Left renal cortex interstitium (tissue), 4 donors: ENCODE measurements at regions not wholly inside any gene's neighbourhood (a gene's known extent, or its start where the extent isn't known, plus 50 kb on each side); places are given as distances from the start of the nearest gene placed in this dataset.

ENCODE experiments used
- DNase-seq, 4 donors: peaks; one replicate each; pipeline ENCODE4 v3.0.0-alpha.2; 2013; ENCODE audit warnings: low read depth in 4 of 4, low spot score in 2 of 4, missing footprints in 1 of 4

GRCh38 chr1:30345491-30346130, 377.8 kb downstream of the MATN1 start:
- DNase-seq, result no peak

DNA sequence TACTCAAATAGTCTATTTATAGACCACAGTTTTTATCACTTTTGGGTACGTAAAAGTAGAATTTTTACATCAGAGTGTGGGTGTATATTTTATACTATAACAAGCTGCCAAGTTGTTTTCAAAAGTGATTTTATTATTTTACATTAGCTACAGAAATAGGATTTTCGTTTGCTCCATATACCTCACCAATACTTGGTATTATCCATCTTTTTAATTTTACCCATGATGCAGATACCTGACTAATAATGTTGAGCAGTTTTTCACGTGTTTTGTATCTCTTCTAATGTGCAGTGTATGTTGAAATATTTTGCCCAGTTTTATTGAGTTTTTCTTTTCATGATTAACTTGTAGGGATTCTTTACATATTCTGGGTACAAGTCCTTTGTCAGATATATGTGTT, 379.8 kb downstream of the MATN1 start:
- DNase-seq, result no peak

DNA sequence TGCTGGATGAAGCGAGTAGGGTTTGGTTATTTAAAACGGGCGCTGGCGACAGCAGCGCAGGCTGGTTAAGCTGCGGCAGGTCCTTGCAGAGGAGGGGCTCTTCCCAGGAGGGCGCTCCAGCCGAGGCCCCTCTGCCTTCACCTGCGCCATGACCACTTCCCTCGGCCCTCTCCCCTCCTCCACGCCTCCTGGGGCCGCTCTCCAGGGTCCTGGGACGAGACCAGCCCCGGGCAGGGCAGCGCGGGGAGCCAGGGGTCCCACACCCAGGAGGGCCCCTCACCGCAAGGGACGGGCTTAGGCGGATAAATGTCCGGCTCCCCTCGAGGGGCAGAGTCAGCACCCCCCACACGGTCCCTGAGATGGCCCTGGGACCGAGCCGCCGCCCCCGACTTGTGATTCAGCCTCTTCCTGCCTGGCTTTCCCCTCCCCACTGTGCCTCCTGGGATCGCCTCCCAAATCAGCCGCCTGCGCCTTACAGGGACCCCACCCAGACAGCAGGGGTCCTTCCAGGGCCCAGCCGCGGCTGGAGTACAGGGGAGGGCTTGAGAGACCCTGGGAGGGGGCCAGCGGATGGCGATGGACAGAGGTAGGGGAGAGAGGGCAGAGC, 380.7 kb downstream of the MATN1 start:
- no peak for DNase-seq

GRCh38 chr1:30340934-30341333, 382.5 kb downstream of the MATN1 start:
- no peak for DNase-seq

GRCh38 chr1:30339866-30340265, 383.5 kb downstream of the MATN1 start:
- DNase-seq, result no peak

DNA sequence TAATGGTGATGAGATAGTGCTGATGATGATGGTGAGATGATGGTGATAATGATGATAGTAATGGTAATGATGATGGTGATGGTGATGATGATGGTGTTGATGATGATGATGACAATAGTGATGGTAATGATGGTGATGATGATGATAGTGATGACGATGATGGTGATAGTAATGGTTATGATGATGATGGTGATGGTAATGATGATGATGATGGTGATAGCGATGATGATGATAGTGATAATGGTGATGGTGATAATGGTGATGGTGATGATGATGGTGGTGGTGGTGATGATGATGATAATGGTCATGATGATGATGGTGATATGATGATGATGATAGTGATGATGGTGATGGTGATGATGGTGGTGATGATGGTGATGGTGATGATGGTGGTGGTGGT, 384.6 kb downstream of the MATN1 start:
- no peak for DNase-seq

DNA sequence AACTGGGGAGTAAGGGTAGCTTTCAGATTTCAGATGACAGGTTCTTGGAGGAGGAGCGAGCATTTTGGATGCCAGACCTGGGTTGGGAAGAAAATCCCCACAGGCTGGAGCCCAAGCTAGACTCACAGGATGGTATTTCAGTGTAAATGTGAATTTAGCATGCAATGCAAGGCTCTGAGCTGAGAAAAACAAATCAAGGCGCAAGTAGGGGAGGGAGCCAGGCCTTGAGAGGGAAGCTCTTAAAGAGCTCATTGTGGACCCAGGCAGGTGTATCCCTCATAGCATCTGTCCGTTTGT, 386.1 kb downstream of the MATN1 start:
- DNase-seq, result no peak

GRCh38 chr1:30336550-30337323, 386.6 kb downstream of the MATN1 start:
- no peak for DNase-seq

DNA sequence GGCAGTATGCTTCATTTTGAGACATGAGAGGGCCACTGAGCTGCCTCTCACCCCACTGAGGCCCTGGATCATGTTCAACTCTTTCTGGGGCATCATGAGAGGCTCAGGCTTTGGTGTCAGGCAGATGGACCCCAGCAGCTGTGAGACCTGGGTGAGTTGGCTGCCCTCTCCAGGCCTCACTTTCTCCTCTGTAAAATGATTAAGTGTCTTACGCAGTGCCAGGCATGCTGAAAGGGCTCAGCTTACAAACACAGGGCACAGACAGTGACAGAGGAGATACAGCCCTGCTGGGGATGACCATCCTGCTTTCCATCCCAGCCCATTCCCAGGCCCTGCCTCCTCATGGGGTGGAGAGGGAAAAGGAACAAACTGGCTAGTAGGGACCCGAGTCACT, 387.4 kb downstream of the MATN1 start:
- no peak for DNase-seq

DNA sequence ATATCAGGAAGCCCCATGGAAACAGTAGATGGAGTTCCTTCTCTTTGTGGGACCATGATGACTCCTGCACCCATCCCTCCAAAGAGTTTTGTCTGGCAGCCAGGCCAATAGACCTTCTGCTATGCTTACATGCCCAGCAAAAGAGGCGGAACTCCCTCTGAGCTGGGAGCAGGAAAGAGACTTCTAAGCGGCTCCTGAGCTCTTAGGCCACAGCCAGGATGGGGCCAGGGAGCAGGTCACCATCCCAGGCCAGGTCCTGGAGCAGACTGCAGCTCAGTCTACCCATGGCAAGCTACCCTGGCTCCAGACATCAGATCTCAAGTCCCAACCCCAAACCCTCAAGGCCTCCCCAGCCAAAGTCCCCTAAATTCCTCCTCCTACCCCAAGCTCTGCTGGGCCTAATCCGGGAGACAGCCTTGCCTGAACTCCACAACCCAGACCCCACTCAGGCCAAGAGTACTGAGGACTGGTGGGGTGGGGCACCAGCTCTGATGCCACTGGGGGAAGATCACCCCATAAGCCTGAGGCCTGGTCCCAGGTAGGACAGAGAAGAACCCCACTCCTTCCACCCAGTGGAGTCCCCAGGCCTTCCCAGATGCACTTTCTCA, 387.9 kb downstream of the MATN1 start:
- no peak for DNase-seq

DNA sequence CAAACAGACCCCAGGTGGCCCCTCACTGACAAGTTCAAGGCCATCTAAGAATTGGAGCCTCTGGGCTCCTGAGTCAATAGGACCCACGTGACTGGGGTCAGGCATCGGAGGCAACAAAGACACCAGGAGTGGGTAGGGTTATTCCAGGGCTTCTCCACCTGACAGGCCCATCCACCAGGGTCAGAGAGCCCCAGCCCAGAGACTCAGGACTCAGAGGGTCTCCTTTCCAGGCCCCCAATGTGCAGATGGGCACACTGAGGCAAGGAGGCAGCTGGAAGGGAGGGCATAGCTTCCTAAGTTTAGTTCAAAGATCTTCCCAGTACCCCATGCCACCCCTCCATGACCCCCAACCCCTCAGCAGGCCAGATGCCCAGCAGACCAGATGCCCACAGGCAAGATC, 388.6 kb downstream of the MATN1 start:
- no peak for DNase-seq

GRCh38 chr1:30332116-30333094, 391.0 kb downstream of the MATN1 start:
- no peak for DNase-seq

DNA sequence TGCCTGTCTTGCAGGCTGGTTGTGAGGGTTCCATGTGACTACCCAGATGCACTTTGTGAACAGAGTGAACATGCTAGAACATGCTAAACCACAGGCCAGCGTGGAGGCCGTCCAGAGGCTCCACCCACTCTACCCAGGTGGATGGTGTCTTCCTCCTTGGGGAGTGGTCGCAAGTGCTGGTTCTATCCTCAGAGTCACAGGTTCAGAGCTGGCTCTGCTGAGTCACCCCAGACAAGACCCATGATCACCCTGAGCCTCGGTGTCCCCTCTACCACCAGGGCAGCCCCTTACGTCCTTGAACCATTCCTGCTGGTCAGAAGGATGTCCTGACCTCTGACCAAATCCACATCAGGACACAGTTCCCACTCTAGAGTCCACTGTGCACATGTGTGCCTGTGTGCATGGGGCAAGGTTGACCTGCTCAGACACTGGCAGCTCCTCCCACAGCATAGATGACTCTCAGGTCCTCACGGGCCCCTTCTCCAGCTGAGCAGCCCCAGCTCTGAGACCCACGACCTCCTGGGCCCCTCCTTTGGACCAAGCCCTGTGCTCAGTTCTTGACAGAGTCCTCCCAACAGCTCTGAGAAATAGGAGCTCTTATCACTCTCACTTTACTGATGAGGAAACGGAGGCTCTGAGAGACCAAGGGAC, 391.8 kb downstream of the MATN1 start:
- no peak for DNase-seq

DNA sequence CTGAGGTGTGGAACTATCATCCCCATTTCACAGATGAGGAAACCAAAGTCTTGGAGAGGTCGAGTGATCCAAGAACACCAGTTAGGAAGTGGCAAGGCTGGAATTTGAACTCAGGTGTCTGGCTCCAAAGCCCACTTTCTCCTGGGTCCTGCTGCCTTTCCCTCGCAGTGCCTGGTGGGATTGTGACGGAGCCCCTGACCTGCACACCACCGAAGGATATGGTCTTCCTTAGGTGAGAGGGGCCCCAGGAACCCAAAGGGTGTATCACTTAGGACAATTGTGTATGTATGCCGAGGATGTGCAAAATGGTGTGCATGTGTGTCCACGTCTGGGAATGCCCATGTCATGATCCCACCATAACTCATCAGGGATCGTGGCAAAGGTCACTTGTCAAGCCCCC, 392.7 kb downstream of the MATN1 start:
- no peak for DNase-seq

- no peak for DNase-seq
Measured at GRCh38 chr1:30329802-30330557, 393.4 kb downstream of the MATN1 start.

DNA sequence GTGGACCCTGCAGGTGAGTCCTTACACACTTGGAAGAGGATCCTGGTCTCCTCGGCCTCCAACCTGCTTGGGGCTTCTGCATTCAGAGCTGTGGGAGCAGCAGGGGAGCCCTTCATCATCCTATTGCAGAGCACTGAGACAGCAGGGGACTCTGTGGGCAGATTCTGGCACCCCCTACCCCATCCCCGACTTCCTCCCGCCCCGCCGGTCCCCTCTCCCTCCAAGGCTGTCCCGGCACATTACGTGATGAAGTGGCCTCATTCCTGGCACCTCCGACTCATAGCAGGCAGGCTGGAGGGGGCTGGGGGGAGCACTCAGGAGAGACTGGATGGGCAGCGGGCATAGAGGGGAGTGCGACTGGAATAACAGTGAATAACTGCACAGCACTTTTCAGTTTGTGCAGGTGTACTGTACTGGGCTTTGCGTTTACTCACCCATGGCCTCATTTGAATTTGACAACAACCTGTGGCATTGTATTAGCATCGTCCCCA, 394.1 kb downstream of the MATN1 start:
- no peak for DNase-seq

DNA sequence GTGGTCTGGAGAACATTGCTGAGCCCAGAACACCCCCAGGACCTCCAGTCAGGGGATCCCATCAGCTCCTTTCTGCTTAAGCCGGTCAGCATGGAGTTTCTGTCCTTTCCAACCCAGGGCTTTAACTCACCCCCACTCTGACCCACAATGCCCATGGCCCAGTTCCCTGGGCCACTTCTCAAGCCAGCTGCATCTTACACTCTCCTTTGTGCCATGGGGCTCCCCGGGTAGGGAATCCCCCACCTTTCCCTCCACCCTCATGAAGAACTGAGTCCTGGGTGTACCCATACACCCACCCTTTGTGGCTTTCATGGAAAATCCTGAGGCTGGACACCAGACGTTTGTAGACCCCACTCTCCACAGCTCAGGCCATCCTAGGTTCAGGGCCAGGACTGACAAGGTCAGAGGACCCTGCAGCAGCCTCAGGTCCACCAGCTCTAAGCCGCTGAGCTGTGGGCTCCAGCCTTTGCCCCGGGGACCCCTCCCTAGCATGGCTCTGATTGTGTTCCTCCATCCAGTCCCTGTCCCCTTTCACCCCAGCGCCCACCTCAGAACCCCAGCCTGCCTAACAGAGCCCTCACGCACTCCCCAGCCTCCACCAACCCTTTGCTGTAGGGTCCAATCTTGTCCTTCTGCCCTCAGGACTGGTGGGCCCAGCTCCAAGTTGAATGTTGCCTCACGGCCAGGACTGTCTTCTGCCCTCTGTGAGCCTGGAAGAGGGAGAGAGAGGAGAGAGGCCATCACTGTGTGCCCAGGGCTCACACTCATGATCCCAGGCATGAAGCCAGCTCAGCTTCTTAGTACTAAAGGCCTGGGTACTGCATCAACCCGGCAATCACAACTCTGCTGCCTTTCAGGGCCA, 394.8 kb downstream of the MATN1 start:
- DNase-seq, result no peak

GRCh38 chr1:30328100-30328370, 395.4 kb downstream of the MATN1 start:
- DNase-seq, result no peak
